Jurkat, Clone E6-1 (cell line): ENCODE measurements at regions not wholly inside any gene's neighbourhood (a gene's known extent, or its start where the extent isn't known, plus 50 kb on each side); places are given as distances from the start of the nearest gene placed in this dataset.

Source experiments
- DNase-seq: peaks from one replicate; pipeline ENCODE4 v3.0.0-alpha.2; 2011; ENCODE audit warnings: low read depth, low spot score
- H3K4me3 ChIP-seq: 2 replicates; pipeline ENCODE4 v1.5.1; 2011; ENCODE audit warnings: mild to moderate bottlenecking, low read length, control low read depth, moderate library complexity

DNA sequence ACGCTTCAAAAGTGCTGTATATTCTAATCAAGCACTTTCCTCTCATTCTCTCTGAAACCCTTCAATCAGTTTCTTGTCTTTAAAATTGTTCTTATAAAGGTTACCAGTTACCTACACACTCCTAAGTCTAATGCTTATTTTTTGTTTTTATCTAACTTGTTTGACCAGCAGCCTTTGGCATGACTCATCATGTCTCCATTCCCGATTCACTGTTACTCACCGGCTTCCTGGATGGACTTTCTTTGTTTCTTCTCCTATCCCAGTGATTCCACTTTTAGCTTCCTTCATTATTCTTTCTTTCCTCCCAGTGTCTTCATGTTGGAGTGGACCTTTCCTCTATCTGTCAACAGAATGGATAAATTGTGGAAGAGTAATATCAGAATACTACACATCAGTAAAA, 368.6 kb upstream of the CCDC196 start:
- H3K4me3 ChIP-seq: no peak overlapping the region
- DNase-seq: no peak

DNA sequence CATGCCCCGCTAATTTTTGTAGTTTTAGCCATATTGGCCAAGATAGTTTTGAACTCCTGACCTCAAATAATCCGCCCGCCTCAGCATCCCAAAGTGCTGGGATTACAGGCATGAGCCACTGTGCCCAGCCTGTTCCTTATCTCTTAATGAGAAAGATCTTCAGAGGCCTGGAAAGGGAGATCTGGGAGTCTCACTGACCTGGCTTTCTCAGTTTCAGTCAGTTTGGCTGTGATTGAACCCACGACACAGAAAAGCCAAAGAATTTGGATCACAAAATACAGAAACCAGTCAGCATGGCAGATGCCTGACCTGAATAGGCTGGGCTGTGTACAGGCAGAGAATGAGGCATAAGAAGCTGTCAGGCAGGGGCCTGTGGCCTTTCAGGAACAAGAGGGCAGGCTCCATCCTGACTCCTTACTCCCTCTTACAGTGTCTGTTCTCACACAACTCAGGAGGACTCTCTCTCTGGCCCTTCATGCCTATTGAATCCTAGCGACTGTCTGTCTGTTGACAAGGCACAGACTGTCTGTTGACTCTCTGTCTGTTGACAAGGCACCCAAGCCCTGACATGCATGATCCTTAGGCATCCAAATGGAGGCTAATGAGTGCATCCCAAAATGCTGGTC, 366.5 kb upstream of the CCDC196 start:
- no peak overlapping the region for H3K4me3 ChIP-seq
- DNase-seq: no peak

DNA sequence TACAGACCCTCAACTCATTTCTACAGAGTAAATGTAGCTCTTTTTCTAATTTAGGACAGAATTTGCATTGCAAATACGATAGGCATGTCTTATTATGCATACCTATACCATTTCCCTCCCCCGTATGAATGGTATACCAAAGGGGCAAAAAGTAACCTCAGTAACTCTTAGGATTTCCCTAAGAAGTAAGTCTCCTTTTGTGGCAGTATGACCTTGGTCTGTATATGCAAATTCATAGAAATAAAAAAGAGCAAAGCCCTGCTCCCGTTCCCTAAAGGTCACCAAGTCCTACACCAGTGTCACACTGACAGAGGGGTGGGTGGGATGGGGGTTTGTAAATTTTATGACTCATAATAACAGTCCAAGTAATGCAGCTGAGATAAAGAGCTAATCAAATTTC, 365.8 kb upstream of the CCDC196 start:
- H3K4me3 ChIP-seq: no peak overlapping the region
- no peak for DNase-seq

DNA sequence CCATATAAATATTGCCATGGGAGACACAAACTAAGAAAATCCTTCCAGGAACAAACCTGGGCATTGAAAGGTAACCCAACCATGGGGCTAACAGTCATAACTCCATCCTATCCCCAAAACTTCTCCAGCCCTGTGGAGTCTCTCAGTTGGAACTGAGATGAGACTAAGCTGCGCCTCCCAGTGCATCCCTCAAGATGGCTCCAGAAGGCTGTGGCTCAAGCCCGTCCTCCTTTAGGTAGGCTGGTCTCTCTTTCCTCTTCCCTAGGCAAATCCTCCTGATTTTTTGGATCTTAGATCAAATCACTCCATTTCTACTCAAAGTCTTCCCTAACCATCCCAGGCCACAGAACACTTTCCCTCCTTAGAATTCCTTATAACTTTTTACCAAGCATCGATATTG, 364.3 kb upstream of the CCDC196 start:
- no peak for DNase-seq
- no peak overlapping the region for H3K4me3 ChIP-seq

DNA sequence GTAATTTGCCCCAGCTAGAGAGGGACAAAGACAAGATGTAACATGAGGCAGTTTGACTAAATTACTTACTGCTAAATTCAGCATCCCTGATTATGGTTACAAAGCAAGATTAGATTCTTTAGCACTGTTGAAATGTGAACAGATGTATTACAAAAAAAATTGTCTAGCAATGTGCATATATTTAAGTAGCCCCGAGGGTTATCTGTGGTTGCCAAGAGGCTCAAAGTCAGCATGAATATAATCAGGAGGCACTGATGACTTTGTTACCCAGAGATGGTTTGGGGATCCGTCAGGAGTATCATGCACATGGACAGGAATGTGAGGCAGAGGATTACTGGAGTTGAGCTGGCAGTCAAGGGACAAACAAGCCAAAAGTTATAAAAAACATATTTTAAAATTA, 356.9 kb upstream of the CCDC196 start:
- DNase-seq: no peak
- no peak overlapping the region for H3K4me3 ChIP-seq

DNA sequence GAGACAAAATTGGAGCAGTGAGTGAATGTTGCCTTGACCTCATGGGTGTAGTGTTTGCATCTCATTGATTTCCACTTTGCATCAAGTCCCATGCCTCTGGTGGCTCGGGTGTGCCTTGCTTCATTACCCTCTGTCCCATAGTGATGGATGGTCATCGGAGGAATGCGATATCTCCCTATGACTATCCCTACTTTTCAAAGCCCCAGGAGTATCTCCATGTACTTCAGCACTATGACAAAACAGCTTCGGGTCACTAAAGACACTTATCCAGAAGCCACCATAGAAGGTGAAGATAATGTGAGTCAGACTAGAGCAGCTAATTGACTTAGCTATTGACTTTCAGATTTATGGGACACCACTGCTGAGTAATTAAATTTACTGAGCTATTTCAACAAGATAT, 355.1 kb upstream of the CCDC196 start:
- no peak overlapping the region for H3K4me3 ChIP-seq

DNA sequence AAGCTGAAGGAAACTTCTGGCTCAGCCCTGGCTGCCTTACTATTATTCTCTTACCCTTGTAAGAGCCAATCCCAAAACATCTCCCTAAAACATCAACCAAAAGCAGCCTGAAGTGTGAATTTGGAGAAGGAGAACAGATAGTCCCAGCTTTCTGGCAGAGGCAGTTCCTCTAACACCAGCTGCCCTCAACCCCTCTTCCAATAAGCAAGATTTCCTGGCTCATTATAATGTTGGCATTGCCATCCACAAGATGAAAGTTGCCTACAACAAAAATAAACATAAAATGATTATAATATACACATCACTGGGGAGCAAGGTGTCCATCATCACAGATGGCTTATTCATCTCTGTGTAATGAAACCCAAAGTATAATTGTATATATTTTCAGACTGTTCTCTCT, 352.5 kb upstream of the CCDC196 start:
- no peak for DNase-seq
- H3K4me3 ChIP-seq: no peak overlapping the region

More for the DNA sequence above, 355.1 kb upstream of the CCDC196 start:
- DNase-seq: no peak

DNA sequence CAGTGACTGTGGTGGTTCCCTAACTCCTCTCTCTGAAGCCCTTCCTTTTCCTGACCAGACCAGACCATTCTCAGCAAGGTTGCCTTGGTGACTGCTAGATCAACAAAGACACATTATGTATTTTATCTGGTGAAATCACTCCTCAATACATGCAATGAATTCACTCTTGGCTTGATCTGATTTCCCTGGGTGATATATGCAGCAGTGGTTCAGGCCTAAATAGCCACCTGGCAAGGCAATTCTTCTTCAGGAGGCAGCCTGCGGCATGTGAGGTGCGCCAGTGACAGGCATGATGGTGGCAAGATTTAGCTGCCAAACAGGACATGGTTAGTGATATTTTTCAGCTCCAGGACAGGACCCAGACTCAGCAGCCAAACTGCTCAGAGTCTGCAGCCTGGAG, 350.3 kb upstream of the CCDC196 start:
- no peak for DNase-seq

DNA sequence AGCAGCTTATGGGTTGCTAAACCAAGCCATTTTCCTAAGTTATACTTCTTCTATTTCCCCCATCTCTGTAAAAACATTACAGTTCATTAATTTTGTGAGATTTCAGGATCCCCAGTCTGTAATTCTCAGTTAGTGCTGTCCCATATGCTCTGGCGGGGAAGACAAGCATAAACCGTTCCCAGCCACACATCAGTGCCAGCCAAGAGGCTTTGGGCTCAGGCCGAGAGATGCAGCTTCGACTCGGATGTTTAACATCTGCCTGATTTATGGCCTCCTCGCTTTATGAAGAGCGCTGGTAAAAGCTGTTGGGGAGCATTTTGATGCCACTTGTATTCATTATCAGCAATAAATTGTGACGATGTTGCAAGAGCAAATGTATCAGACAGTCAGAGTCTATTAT, 349.1 kb upstream of the CCDC196 start:
- no peak for DNase-seq
- H3K4me3 ChIP-seq: no peak overlapping the region

More for the DNA sequence above, 350.3 kb upstream of the CCDC196 start:
- no peak overlapping the region for H3K4me3 ChIP-seq

DNA sequence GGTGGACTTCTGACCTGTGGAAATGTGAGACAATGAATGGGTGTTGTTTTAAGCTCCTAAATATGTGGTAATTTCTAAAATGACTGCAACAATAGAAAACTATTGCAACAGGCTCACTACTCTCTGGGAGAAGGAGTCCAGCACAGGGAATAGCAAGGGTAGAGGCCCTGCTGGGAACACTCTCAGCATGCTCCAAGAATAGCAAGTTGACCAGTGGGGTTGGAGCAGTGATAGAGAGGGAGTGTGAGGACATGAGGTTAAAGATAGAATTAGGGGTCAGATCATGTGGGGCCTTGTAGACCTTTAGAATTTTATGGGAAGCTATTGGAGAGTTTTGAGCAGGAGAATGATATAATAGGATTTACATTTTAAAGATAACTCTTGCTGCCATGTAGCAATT, 346.7 kb upstream of the CCDC196 start:
- H3K4me3 ChIP-seq: no peak overlapping the region
- DNase-seq: no peak

DNA sequence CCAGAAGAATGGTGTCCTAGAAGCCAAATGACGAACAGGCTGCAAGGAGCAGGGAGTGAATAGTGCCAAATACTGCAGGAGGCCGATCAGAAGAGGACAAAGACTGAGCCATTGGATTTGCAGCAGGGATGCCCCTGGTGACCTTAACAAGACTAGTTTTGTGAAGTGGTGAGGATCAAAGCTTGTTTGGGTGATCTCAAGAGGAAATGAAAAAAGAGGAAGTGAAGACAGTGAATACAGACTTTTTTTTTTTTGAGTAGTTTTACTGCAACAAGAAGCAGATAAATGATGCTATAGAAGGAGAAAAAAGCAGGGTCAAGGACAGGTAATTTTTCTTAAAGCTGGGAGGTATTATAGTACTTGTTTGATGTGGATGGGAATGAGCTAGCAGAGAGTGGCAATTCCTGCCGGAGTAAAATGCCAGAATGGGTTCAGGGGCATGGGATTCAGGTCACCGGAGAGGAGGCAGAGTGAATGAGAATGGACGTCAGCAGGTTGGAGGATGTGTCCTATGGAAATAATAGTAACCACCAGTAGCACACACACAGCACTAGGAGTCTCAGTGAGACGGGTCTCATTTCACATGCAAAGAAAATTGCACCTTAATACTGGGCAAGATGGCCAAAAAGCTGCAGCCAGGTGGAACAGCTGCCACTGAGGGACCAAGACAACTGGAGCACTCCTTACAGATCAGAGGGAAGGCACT, 345.8 kb upstream of the CCDC196 start:
- H3K4me3 ChIP-seq: no peak overlapping the region
- peak; percentile 2 for DNase-seq

DNA sequence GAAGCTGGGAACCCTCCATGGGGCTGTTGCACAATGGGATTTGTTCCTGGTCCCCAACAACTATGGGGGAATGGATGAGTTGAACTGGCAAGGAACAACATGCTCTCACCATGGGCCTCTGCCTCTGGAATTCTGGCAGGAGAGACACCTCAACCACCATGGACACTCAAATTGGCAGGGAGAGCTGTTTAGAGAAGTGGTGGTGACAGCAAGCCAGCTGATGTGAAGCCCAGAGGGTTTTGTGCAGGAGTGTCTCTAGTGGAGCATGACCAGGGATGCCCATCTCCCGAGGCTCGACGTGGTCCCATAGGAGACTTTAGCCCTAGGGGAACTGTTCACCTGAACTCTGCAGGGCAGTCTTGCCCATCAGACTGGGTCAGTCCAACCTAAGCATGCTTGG, 345.2 kb upstream of the CCDC196 start:
- DNase-seq: no peak
- H3K4me3 ChIP-seq: no peak overlapping the region

DNA sequence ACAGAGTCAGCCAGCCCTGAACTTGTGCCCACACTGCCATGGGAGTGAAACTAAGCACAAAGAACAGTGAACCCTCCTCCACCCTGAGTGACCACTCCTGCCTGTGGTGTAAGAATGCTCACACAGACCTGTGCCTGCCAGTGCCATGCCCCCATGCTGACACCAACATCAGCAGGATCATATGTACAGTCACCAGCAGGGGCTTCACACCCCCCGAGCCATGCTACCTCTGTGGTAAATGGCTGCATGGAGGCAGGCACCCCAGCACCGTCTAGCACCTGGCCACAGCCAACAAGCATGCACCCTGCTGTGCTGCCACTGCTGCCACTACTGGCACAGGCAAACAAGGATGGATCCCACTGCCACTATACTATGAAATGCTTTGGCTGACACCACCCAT, 344.4 kb upstream of the CCDC196 start:
- no peak for DNase-seq
- H3K4me3 ChIP-seq: no peak overlapping the region

DNA sequence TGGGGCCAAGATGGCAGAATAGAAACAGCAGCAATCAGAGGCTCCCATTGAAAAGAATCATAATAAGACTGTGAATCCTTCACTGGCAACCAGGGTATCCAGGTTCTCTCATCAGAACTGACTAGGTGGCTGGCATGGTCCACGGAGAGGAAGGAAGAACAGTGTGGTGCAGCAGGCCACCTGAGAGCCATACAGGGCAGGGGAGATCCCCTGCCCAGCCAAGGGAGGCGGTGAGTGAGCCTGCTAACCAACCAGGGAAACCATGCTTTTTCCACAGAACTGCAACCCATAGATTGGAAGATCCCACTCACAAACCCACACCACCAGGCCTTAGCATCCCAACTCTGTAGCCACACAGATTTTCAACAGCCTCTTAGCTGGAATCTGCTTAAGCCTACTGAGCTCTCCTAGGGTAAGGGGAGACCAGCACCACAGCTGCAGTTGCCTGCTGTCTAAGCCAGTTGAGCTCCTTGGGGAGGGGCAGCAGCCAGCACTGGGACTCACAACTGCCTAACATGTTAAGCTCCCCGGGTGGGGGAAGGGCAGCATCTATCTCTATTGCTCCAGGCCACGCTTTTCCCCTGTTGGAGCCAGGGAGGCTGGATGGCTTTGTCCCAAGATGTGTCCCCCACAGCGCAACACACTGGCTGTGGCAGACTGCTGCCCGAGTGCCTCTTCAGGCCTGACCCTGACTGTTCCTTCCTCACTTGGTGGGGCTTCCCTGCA, 342.6 kb upstream of the CCDC196 start:
- no peak overlapping the region for H3K4me3 ChIP-seq
- DNase-seq: no peak

DNA sequence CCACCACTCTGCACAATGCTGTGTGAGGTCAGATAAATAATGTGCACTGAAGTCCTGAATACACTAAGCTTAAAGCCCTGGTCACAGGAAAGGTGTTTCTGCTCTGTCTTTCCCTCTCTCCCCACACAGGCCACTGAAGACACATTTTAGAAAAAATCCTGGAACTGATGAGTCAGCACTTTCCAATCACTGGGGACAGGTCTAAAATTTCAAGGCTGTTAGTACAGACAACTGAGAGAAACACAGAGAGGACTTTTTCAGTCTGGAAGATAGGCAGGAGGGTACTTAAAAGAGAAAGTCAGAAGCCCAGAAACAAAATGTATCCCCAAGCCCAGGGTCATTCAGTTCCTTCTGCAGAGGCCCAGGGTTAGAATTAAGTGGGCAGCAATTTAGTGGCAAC, 333.9 kb upstream of the CCDC196 start:
- no peak for DNase-seq
- H3K4me3 ChIP-seq: no peak overlapping the region

DNA sequence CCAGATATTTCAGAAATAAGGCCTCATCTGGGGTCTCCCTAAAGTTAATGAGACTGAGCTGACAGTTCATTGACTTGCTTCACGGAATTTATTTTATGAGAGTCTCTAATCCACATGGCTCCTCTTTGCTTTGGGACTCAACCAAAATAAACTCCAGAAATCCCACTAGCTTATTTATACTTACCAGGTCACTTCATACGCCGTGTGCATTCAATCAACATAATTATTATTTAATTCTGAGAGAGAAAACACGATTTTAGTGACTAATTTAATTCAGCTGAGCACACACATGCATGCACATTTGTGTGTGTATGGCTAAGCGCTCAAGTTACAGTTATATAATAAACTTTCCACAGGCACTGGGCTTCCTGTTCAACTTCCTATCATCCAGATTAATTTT, 333.4 kb upstream of the CCDC196 start:
- DNase-seq: no peak
- no peak overlapping the region for H3K4me3 ChIP-seq

DNA sequence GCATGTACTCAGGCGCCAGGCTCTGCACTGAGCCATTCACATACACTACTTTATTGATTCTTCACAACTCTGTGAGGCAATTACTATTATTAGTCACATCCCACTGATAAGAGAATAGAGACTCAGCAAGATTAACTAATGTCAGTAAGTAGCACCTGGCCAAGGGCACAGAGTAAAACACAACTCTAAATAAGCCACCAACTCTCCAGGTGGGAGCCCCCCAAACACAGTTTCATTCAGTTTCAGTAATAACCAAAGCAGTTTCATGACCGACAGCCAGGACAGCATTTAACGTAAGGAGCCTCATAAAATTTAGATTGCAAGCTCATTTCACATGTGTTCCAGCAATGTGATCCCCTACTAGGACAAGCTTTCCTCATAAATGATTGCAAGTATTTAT, 323.1 kb upstream of the CCDC196 start:
- H3K4me3 ChIP-seq: no peak overlapping the region
- no peak for DNase-seq

DNA sequence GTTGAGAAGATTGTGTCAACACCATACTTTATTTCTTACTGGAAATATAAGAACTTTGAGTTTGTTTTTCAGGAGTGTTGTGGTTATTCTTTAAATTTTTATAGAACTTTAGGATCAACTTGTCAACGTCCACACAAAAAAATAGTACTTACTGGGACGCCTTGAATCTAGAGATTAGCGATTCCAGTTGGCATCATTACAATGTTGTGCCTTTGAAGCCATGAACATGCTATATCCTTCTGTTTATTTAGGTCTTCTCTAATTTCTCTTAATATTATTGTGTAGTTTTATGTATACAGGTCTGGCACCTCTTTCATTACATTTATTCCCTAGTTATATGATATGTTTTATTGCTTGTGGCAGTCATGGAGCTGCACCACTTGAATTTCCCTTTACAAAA, 320.8 kb upstream of the CCDC196 start:
- no peak for DNase-seq
- H3K4me3 ChIP-seq: no peak overlapping the region

DNA sequence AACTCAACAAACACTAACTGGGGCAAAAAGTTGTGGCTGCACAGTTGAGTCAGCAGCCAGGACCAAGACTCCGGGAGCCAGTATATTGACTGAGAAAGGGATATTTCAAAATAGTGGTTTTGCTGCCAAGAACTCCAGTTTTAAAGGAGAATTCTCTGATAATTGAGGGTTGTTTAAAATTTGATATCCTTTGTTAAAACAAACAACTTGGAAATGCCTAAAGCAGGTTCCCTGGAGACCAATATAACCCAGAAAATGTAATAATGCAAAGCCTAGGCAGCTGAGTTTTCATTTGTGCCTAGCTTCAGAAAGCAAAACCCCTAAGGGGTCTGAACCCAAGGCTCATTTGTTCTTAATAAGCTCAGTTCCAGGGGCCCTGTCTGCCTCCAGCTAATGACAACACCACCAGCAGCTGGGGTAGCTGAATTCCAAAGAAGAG, 311.7 kb upstream of the CCDC196 start:
- H3K4me3 ChIP-seq: no peak overlapping the region
- no peak for DNase-seq

DNA sequence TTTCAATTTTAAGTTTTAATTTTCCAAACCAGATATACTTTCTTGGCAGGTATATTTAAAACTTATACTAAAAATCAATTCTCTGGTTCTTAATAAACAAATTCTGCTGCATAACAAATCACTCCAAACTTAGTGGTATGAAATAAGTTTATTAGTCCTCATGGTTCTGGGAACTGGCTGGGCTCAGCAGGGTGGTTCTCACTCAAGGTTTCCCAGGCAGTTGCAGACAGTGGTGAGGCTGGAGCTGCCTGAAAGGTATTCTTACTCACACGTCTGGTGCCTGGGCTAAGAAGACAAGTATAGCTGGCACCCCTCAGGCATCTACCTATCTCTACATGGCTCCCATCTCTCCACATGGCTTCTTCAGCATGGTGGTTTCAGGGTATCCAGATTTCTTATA, 308.2 kb upstream of the CCDC196 start:
- DNase-seq: no peak
- no peak overlapping the region for H3K4me3 ChIP-seq

DNA sequence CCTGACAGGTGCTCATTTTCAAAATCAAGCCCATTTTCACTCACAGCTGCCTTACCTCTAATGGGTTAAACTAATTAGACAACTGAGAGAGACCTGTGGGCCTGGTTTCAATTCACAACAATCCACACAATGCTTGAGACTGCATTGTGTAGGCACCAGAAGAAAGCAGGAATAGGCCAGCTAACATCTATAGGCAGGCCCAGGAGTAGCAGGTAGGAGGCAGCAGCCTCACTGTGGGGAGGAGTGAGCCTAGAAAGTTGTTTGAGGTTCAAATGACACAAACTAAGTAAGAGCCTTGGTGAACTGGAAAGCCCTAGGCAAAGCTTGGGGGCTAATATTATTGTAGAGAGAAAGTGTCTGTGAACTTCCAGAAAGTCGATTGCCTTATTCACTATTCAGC, 289.5 kb upstream of the CCDC196 start:
- DNase-seq: no peak
- H3K4me3 ChIP-seq: no peak overlapping the region
